GM23338 (cell line): ENCODE measurements at regions not wholly inside any gene's neighbourhood (a gene's known extent, or its start where the extent isn't known, plus 50 kb on each side); places are given as distances from the start of the nearest gene placed in this dataset.
"Not testable (repeated sequence)": the region's sequence is repeated elsewhere in the genome, so short reads cannot be mapped to it uniquely, and the experiment has no call there.

Experiments used
- ATAC-seq: fragments of 200-7000 bp; cut with Tn5 transposase; 3 replicates; pipeline ENCODE4 v1.9.1; 2020
- DNase-seq: peaks from one replicate; pipeline ENCODE4 v3.0.0-alpha.2; 2015; ENCODE audit warnings: low spot score
- H2AFZ ChIP-seq: fragments of 200-600 bp; sonication (generic); 2 replicates; pipeline ENCODE4 v1.8.0; 2016; ENCODE audit warnings: antibody characterized with exemption, mild to moderate bottlenecking, moderate library complexity
- H3F3A ChIP-seq: fragments of 200-600 bp; sonication (generic); replicated peaks from 2 replicates; pipeline ENCODE4 v1.8.0; 2017; ENCODE audit warnings: antibody characterized with exemption, mixed run types, low read depth
- H3K27ac ChIP-seq: fragments of 200-600 bp; sonication (generic); 2 replicates; pipeline ENCODE4 v1.6.1; 2016; ENCODE audit warnings: low read depth
- H3K27me3 ChIP-seq: fragments of 200-600 bp; sonication (generic); 2 replicates; pipeline ENCODE4 v1.8.0; 2016; ENCODE audit warnings: mild to moderate bottlenecking, mixed run types, moderate library complexity; ENCODE audit not compliant: insufficient read depth
- H3K36me3 ChIP-seq: fragments of 200-600 bp; sonication (generic); 2 replicates; pipeline ENCODE4 v1.8.0; 2016; ENCODE audit warnings: mild to moderate bottlenecking; ENCODE audit not compliant: insufficient read depth
- H3K4me1 ChIP-seq: fragments of 200-600 bp; sonication (generic); 2 replicates; pipeline ENCODE4 v1.8.0; 2016; ENCODE audit warnings: mild to moderate bottlenecking, moderate library complexity; ENCODE audit not compliant: insufficient read depth
- H3K4me2 ChIP-seq: fragments of 200-600 bp; sonication (generic); 2 replicates; pipeline ENCODE4 v1.7.1; 2017; ENCODE audit warnings: mixed run types
- H3K4me3 ChIP-seq: fragments of 200-600 bp; sonication (generic); 2 replicates; pipeline ENCODE4 v1.6.1; 2016; ENCODE audit warnings: mixed run types
- H3K79me2 ChIP-seq: fragments of 200-600 bp; sonication (generic); replicated peaks from 2 replicates; pipeline ENCODE4 v1.8.0; 2017; ENCODE audit warnings: mild to moderate bottlenecking; ENCODE audit not compliant: insufficient read depth
- H3K9me2 ChIP-seq: fragments of 200-600 bp; sonication (generic); 2 replicates; pipeline ENCODE4 v1.8.0; 2017; ENCODE audit not compliant: insufficient read depth
- H4K20me1 ChIP-seq: fragments of 200-600 bp; sonication (generic); replicated peaks from 2 replicates; pipeline ENCODE4 v1.8.0; 2017; ENCODE audit warnings: mild to moderate bottlenecking; ENCODE audit not compliant: insufficient read depth
- H3K27ac Mint-ChIP-seq: 2 replicates; pipeline ENCODE4 v1.8.0; 2020; ENCODE audit warnings: inconsistent platforms, mild to moderate bottlenecking, moderate library complexity, mixed read lengths
- H3K27me3 Mint-ChIP-seq: 3 replicates; pipeline ENCODE4 v1.8.0; 2022; ENCODE audit warnings: low read depth, mild to moderate bottlenecking, moderate library complexity, mixed read lengths, inconsistent platforms; ENCODE audit not compliant: insufficient read depth, poor library complexity
- H3K36me3 Mint-ChIP-seq: 3 replicates; pipeline ENCODE4 v1.8.0; 2021; ENCODE audit warnings: low read depth, mild to moderate bottlenecking, inconsistent platforms, moderate library complexity, mixed read lengths
- H3K4me1 Mint-ChIP-seq: 3 replicates; pipeline ENCODE4 v1.8.0; 2020; ENCODE audit warnings: mild to moderate bottlenecking, inconsistent platforms, mixed read lengths
- H3K4me3 Mint-ChIP-seq: 3 replicates; pipeline ENCODE4 v1.8.0; 2021; ENCODE audit warnings: moderate library complexity, mild to moderate bottlenecking, inconsistent platforms, mixed read lengths
- H3K9me3 Mint-ChIP-seq: 3 replicates; pipeline ENCODE4 v1.8.0; 2020; ENCODE audit warnings: moderate library complexity, mild to moderate bottlenecking, inconsistent platforms, mixed read lengths

DNA sequence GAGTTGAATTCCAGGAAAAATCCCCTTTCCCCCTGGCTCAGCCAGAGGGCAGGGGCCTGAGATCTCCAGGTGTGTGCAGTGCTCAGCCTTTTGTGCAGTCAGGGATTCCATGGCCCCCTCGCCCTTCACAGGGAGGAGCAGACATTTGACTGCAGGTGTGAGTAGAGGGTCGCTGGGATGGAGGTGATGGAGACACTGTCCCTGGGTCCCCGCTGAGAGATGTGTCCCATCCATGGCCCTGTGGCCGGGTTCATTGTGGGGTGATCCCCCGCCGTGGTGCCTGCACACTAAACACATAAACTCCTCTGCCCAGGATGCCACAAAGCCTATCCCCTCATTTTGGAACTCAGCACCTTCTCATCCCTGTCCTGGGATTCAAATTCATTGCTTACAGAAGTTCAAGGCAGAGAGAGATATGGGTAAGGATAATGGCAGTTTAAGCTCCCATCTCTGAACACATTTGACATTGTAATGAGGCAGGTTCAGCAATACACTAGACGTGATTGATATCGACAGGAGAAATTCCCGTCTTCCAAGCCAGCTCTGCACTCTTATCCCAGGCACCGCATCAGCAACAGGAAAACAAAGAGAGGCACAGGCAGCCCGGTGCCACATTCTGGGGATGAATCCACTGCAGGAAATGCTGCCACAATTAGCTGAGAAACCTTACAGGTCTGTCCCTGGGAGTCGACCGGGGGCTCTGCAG lies 55.3 kb upstream of the SFSWAP start:
- not testable (repeated sequence) for H3K4me1 Mint-ChIP-seq, H3K79me2 ChIP-seq, H4K20me1 ChIP-seq, H3K4me1 ChIP-seq, DNase-seq, H3K36me3 Mint-ChIP-seq, H3K4me3 ChIP-seq, H3K27me3 Mint-ChIP-seq, H3K27ac ChIP-seq, H3K27me3 ChIP-seq, H3K36me3 ChIP-seq, H3K9me2 ChIP-seq, H3K27ac Mint-ChIP-seq, H3F3A ChIP-seq, H3K4me2 ChIP-seq, H2AFZ ChIP-seq, H3K9me3 Mint-ChIP-seq, H3K4me3 Mint-ChIP-seq, ATAC-seq

DNA sequence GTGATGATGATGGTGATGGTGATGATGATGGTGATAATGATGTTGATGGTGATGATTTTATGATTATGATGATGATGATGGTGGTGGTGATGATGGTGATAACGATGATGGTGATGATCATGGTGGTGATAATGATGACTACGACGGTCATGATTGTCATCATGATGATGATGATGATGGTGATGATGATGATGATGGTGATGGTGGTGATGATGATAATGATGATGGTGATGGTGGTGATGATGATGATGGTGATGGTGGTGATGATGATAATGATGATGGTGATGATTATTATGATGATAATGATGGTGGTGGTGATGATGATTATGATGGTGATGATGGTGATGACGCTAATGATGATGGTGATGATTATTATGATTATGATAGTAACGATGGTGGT lies 54.1 kb upstream of the SFSWAP start:
- not testable (repeated sequence) for H3K36me3 Mint-ChIP-seq, H3K36me3 ChIP-seq, H3K27ac Mint-ChIP-seq, DNase-seq, H2AFZ ChIP-seq, H3K79me2 ChIP-seq, H3K9me2 ChIP-seq, H3K27me3 Mint-ChIP-seq, ATAC-seq, H3K4me3 ChIP-seq, H3K27ac ChIP-seq, H3K4me3 Mint-ChIP-seq, H3K9me3 Mint-ChIP-seq, H3K27me3 ChIP-seq, H4K20me1 ChIP-seq, H3K4me2 ChIP-seq, H3K4me1 ChIP-seq, H3K4me1 Mint-ChIP-seq, H3F3A ChIP-seq

DNA sequence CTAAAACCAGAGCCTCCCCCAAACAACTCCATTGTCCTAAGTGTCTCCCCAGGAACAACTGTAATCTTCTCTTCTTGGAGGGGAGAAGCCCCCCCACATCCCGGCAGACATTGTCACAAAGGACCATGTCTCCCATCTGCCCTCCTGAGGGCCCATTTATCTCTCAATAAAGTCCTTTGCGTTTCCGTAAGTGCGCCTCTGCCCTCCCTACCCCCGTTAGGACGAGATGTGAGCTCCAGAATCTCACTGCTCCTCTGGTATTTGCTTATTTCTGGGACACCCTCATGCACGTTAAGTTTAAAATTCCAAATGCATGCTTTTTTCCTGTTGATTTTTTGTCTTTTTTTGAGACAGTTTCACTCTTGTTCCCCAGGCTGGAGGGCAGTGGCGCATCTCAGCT lies 52.3 kb upstream of the SFSWAP start:
- not testable (repeated sequence) for H3K36me3 ChIP-seq, H3K9me3 Mint-ChIP-seq, H4K20me1 ChIP-seq, H3K79me2 ChIP-seq, H3K36me3 Mint-ChIP-seq, H3K27ac ChIP-seq, H3K4me1 ChIP-seq, H3K4me3 Mint-ChIP-seq, H3K4me3 ChIP-seq, DNase-seq, H3K27ac Mint-ChIP-seq, H3K4me1 Mint-ChIP-seq, H3K27me3 Mint-ChIP-seq, ATAC-seq, H3K9me2 ChIP-seq, H2AFZ ChIP-seq, H3K4me2 ChIP-seq, H3F3A ChIP-seq
- peaks cover 13% of the 10 kb centered on the region for H3K27me3 ChIP-seq

DNA sequence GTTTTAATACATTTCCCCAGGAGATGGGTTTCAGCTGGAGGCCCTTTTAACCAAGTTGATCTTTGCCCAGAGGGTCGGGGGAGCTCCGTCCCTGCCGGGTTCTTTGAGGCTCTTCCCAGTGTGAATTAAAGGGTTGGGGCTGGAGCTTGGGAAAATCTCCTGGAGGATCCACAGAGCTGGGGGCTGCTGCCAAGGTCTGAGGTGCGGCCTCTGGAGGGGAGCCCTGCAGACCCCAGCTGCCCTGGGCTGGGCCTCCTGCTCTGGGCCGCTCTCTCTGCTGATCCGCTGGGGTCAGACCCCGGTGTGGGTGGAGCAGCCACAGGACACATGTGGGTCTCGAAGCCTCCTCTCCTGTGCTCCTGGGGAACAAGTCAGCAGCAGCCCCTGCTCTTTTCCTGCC lies 51.4 kb upstream of the SFSWAP start:
- not testable (repeated sequence) for H3K9me3 Mint-ChIP-seq, H4K20me1 ChIP-seq, H3K79me2 ChIP-seq, H3K4me3 ChIP-seq, ATAC-seq, H3K4me3 Mint-ChIP-seq, H3K4me1 ChIP-seq, H3K27ac ChIP-seq, H3K4me1 Mint-ChIP-seq, H3K27ac Mint-ChIP-seq, H3K36me3 Mint-ChIP-seq, H3K9me2 ChIP-seq, H3K27me3 Mint-ChIP-seq, H3K36me3 ChIP-seq, H3K4me2 ChIP-seq, DNase-seq, H3F3A ChIP-seq, H2AFZ ChIP-seq
- peaks cover 13% of the 10 kb centered on the region for H3K27me3 ChIP-seq

DNA sequence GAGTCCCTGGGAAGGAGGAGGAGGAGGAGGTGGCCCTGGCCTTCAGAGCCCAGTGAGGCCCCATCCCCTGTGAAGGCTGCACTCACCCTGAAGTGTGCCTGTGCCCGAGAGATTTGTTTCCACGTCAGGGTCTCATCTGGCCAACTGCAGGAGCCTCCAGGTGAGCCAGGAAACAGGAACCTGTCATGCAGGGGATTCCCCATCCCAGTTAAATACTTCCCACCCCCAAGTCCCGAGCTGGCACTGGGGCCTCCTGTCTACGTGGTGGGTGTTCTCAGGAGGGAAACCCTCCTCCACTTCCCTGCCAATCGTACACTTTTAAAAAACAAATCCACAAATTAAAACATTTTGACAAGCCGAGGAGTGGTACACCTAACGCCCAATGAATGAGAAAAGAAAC lies 50.9 kb upstream of the SFSWAP start:
- H3K27ac ChIP-seq, H3K27ac Mint-ChIP-seq, H3K27me3 Mint-ChIP-seq, H4K20me1 ChIP-seq, H3K4me1 Mint-ChIP-seq, ATAC-seq, H3K4me1 ChIP-seq, H3K79me2 ChIP-seq, H3K9me3 Mint-ChIP-seq, H3K36me3 Mint-ChIP-seq, DNase-seq, H2AFZ ChIP-seq, H3K36me3 ChIP-seq, H3K9me2 ChIP-seq, H3K4me3 ChIP-seq, H3F3A ChIP-seq, H3K4me3 Mint-ChIP-seq, H3K4me2 ChIP-seq: not testable (repeated sequence)
- peaks cover 13% of the 10 kb centered on the region for H3K27me3 ChIP-seq

DNA sequence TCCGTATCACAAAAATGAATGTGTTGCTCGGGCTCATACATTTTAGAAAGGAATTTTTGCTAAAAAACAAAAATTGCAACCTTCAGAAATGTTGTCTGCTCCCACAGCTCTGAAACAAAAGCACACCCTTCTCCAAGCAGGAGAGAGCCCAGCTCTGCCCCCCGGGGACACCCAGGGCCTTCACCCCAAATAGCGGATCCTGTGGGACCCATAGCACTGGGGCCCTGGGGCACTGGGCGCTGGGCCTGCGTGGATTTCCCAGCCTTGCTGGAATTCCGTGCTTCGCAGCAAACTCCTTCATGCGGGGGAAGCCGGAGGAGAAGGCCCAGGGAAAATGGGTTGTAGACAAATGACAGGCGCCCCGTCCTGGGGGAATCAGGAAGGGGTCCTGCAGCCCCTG lies 50.5 kb upstream of the SFSWAP start:
- not testable (repeated sequence) for H3K27ac Mint-ChIP-seq, H3K36me3 Mint-ChIP-seq, H3K36me3 ChIP-seq, H3K9me3 Mint-ChIP-seq, H3K4me3 Mint-ChIP-seq, H3K27me3 Mint-ChIP-seq, H3K4me1 Mint-ChIP-seq, H3K4me3 ChIP-seq, ATAC-seq, DNase-seq, H3K9me2 ChIP-seq, H3F3A ChIP-seq, H3K4me2 ChIP-seq, H4K20me1 ChIP-seq, H3K27ac ChIP-seq, H2AFZ ChIP-seq, H3K79me2 ChIP-seq, H3K4me1 ChIP-seq
- peaks cover 13% of the 10 kb centered on the region for H3K27me3 ChIP-seq
